IMR-90 (cell line): ENCODE measurements at regions not wholly inside any gene's neighbourhood (a gene's known extent, or its start where the extent isn't known, plus 50 kb on each side); places are given as distances from the start of the nearest gene placed in this dataset.

Experiments
- ATAC-seq: fragments of 200-7000 bp; cut with Tn5 transposase; 2 replicates; pipeline ENCODE4 v1.9.1; 2020; ENCODE audit warnings: low read depth, mild to moderate bottlenecking, moderate library complexity
- BruUV-seq: library from RNA; stranded (reverse); fragments of 400-500 nt; replicated peaks from 2 replicates; lab custom pipeline; 2021; lab: Mats Ljungman, UMichigan
- CTCF ChIA-PET: fragments of 300-600 bp; formaldehyde crosslinking; extraction: SDS; loops from one replicate; lab custom pipeline; 2021; ENCODE audit warnings: antibody characterized with exemption; lab: Yijun Ruan, JAX
- POLR2A ChIA-PET: fragments of 300-600 bp; sonication (Branson Sonifier 250); formaldehyde crosslinking; loops from one replicate; lab custom pipeline; 2022; ENCODE audit warnings: antibody characterized with exemption; ENCODE audit not compliant: unreplicated experiment; lab: Charles Lee
- DNase-seq: peaks from one replicate; pipeline ENCODE4 v3.0.0; 2013
- H2AFZ ChIP-seq: replicated peaks from 2 replicates; pipeline ENCODE3; 2013; ENCODE audit warnings: low read length, mild to moderate bottlenecking; ENCODE audit not compliant: poor library complexity
- H2AK5ac ChIP-seq: 2 replicates; pipeline ENCODE4 v1.6.1; 2013; ENCODE audit warnings: low read depth, low read length, inconsistent platforms
- H2AK9ac ChIP-seq: replicated peaks from 2 replicates; pipeline ENCODE3; 2013; ENCODE audit warnings: mild to moderate bottlenecking, low read depth, low read length, moderate library complexity; ENCODE audit not compliant: poor library complexity
- H2BK120ac ChIP-seq: 2 replicates; pipeline ENCODE4 v1.6.1; 2013; ENCODE audit warnings: low read depth, low read length, inconsistent platforms
- H2BK15ac ChIP-seq: 3 replicates; pipeline ENCODE4 v1.6.1; 2013; ENCODE audit warnings: low read depth, low read length, inconsistent platforms
- H2BK20ac ChIP-seq: 2 replicates; pipeline ENCODE4 v1.6.1; 2013; ENCODE audit warnings: low read depth, mild to moderate bottlenecking, inconsistent platforms, low read length, moderate library complexity
- H2BK5ac ChIP-seq: 2 replicates; pipeline ENCODE4 v1.6.1; 2013; ENCODE audit warnings: mild to moderate bottlenecking, low read depth, low read length, inconsistent platforms; ENCODE audit not compliant: poor library complexity, severe bottlenecking
- H3K14ac ChIP-seq: replicated peaks from 2 replicates; pipeline ENCODE4 v1.6.1; 2013; ENCODE audit warnings: low read depth, low read length, inconsistent platforms
- H3K18ac ChIP-seq: 2 replicates; pipeline ENCODE4 v1.6.1; 2013; ENCODE audit warnings: low read depth, low read length, control low read depth
- H3K23ac ChIP-seq: 2 replicates; pipeline ENCODE4 v1.6.1; 2013; ENCODE audit warnings: low read depth, low read length, inconsistent platforms
- H3K27ac ChIP-seq: 2 replicates; pipeline ENCODE4 v1.5.1; 2013; ENCODE audit warnings: mild to moderate bottlenecking, control low read depth, low read length; ENCODE audit not compliant: insufficient read depth
- H3K27me3 ChIP-seq: 2 replicates; pipeline ENCODE4 v1.6.1; 2013; ENCODE audit warnings: low read length; ENCODE audit not compliant: control insufficient read depth, insufficient read depth
- H3K36me3 ChIP-seq: 2 replicates; pipeline ENCODE4 v1.6.1; 2013; ENCODE audit warnings: low read length, mixed read lengths; ENCODE audit not compliant: control insufficient read depth, insufficient read depth
- H3K4ac ChIP-seq: 2 replicates; pipeline ENCODE4 v1.6.1; 2013; ENCODE audit warnings: low read depth, low read length, inconsistent platforms
- H3K4me1 ChIP-seq: 2 replicates; pipeline ENCODE4 v1.6.1; 2013; ENCODE audit warnings: low read length, mixed read lengths; ENCODE audit not compliant: control insufficient read depth, insufficient read depth
- H3K4me2 ChIP-seq: 2 replicates; pipeline ENCODE4 v1.6.1; 2013; ENCODE audit warnings: low read depth, mild to moderate bottlenecking, control low read depth, low read length, moderate library complexity
- H3K4me3 ChIP-seq: 2 replicates; pipeline ENCODE4 v1.5.1; 2013; ENCODE audit warnings: low read depth, mild to moderate bottlenecking, control low read depth, low read length, moderate library complexity; ENCODE audit not compliant: insufficient read depth
- H3K56ac ChIP-seq: 2 replicates; pipeline ENCODE4 v1.6.1; 2013; ENCODE audit warnings: low read length, inconsistent platforms; ENCODE audit not compliant: insufficient read depth; ENCODE audit errors: extremely low read depth
- H3K79me1 ChIP-seq, 2 experiments: 2 replicates each; pipeline ENCODE4 v1.6.1; 2013; ENCODE audit warnings: low read length in 2 of 2, inconsistent platforms in 1 of 2, low read depth in 1 of 2
- H3K9ac ChIP-seq: 2 replicates; pipeline ENCODE4 v1.6.1; 2013; ENCODE audit warnings: low read depth, low read length, control low read depth
- H3K9me1 ChIP-seq: 2 replicates; pipeline ENCODE4 v1.6.1; 2013; ENCODE audit warnings: low read length, inconsistent platforms; ENCODE audit not compliant: insufficient read depth
- H3K9me3 ChIP-seq: 2 replicates; pipeline ENCODE4 v1.6.1; 2013; ENCODE audit warnings: low read length; ENCODE audit not compliant: control insufficient read depth, insufficient read depth
- H4K20me1 ChIP-seq: 2 replicates; pipeline ENCODE4 v1.6.1; 2013; ENCODE audit warnings: low read length, inconsistent platforms; ENCODE audit not compliant: insufficient read depth
- H4K5ac ChIP-seq: 2 replicates; pipeline ENCODE4 v1.6.1; 2013; ENCODE audit warnings: mild to moderate bottlenecking, low read depth, low read length, control low read depth
- H4K8ac ChIP-seq, 2 experiments: 2 replicates each; pipeline ENCODE4 v1.6.1; 2013; ENCODE audit warnings: low read depth in 2 of 2, low read length in 2 of 2, control low read depth in 1 of 2, inconsistent platforms in 1 of 2
- H4K91ac ChIP-seq: 2 replicates; pipeline ENCODE4 v1.6.1; 2013; ENCODE audit warnings: low read depth, low read length, inconsistent platforms; ENCODE audit not compliant: insufficient read depth
- BHLHE40 ChIP-seq: fragments of 150-350 bp; IDR thresholded peaks from 2 replicates; pipeline ENCODE4 v1.6.1; 2016; ENCODE audit warnings: mild to moderate bottlenecking, low read depth, low read length
- CEBPB ChIP-seq: IDR thresholded peaks from 2 replicates; pipeline ENCODE4 v1.6.1; 2012; ENCODE audit warnings: low read depth, low read length, improper control_type of control experiment
- CHD1 ChIP-seq: IDR thresholded peaks from 2 replicates; pipeline ENCODE4 v1.6.1; 2012; ENCODE audit warnings: low read depth, low read length, improper control_type of control experiment
- FOS ChIP-seq: fragments of 150-350 bp; IDR thresholded peaks from 2 replicates; pipeline ENCODE4 v1.6.1; 2016; ENCODE audit warnings: low read depth, low read length
- MAFK ChIP-seq: IDR thresholded peaks from 2 replicates; pipeline ENCODE4 v1.6.1; 2012; ENCODE audit warnings: low read depth, low read length, improper control_type of control experiment
- MAZ ChIP-seq: IDR thresholded peaks from 2 replicates; pipeline ENCODE4 v1.6.1; 2012; ENCODE audit warnings: low read depth, mild to moderate bottlenecking, low read length, improper control_type of control experiment, moderate library complexity, borderline replicate concordance
- MXI1 ChIP-seq: IDR thresholded peaks from 2 replicates; pipeline ENCODE4 v1.6.1; 2012; ENCODE audit warnings: low read depth, mild to moderate bottlenecking, low read length, moderate library complexity, borderline replicate concordance
- NFE2L2 ChIP-seq: fragments of 150-350 bp; IDR thresholded peaks from 2 replicates; pipeline ENCODE4 v1.6.1; 2016; ENCODE audit warnings: low read depth, mild to moderate bottlenecking, low read length
- POLR2A ChIP-seq: IDR thresholded peaks from 2 replicates; pipeline ENCODE4 v1.6.1; 2012; ENCODE audit warnings: mild to moderate bottlenecking, low read depth, low read length
- RAD21 ChIP-seq: IDR thresholded peaks from 2 replicates; pipeline ENCODE4 v1.6.1; 2012; ENCODE audit warnings: low read length, improper control_type of control experiment
- RCOR1 ChIP-seq: IDR thresholded peaks from 2 replicates; pipeline ENCODE4 v1.6.1; 2012; ENCODE audit warnings: mild to moderate bottlenecking, low read length, improper control_type of control experiment; ENCODE audit not compliant: insufficient replicate concordance
- RFX5 ChIP-seq: IDR thresholded peaks from 2 replicates; pipeline ENCODE4 v1.8.0; 2012; ENCODE audit warnings: low read depth, mild to moderate bottlenecking, low read length, moderate library complexity
- SMC3 ChIP-seq: fragments of 150-350 bp; IDR thresholded peaks from 2 replicates; pipeline ENCODE4 v1.6.1; 2016; ENCODE audit warnings: low read depth, mild to moderate bottlenecking, antibody characterized with exemption, low read length, moderate library complexity
- dilution Hi-C: fragments of 300-500 bp; cut with HindIII; formaldehyde crosslinking; loops from one replicate; pipeline ENCODE4 v1.14.3; 2018; ENCODE audit warnings: low sequenced_read_pairs; ENCODE audit not compliant: unreplicated experiment
- in situ Hi-C: fragments of 300-500 bp; cut with MboI; formaldehyde crosslinking; loops from 3 replicates; pipeline ENCODE4 v1.14.3; 2019; ENCODE audit warnings: low sequenced_read_pairs, inconsistent platforms, mixed read lengths
- intact Hi-C: fragments of 100-400 bp; cut with micrococcal nuclease; formaldehyde crosslinking; loops from 2 replicates; pipeline ENCODE4 v1.10.0; 2022
- TF ChIP-seq, protein P1 (sequence below): conservative IDR thresholded peaks from 2 replicates; pipeline ENCODE4 v1.5.1; 2012; ENCODE audit warnings: mild to moderate bottlenecking, low read depth, low read length, improper control_type of control experiment
- TF ChIP-seq, protein P2 (sequence below): fragments of 150-350 bp; IDR thresholded peaks from 2 replicates; pipeline ENCODE4 v1.6.1; 2016; ENCODE audit warnings: low read depth, mild to moderate bottlenecking, low read length, moderate library complexity, borderline replicate concordance
- TF ChIP-seq, protein P3 (sequence below): fragments of 150-350 bp; IDR thresholded peaks from 2 replicates; pipeline ENCODE4 v1.6.1; 2017; ENCODE audit warnings: mild to moderate bottlenecking, antibody characterized with exemption, low read length, low read depth

DNA sequence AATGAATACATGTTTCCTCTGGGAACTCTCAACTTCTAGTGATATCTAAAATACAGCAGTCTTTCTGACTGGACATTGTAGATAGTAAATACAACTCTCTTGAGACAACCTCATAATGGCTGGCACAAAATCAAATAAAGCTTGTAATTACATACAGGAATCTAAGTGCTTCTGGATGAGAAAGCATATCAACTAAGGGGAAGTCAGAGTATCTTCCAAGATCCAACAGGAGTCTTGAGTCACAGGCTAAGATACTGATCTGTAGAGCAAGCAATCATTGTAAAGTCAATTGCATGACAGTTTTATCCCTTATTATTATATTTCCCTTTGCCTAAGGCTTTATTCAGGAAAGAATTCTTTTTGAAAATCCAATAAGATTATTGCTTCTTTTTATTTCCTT is 249.9 kb downstream of the LRRIQ3 start:
- intact Hi-C loops, result no loop called here
- Histone ChIP-seq H2BK20ac (no peak overlapping the region), H3K4me2 (no peak overlapping the region), H3K9me1 (no peaks in the 10 kb centered on the region), H2BK15ac (no peak overlapping the region), H3K9me3 (peaks cover 3% of the 10 kb centered on the region), H2AK5ac (no peak overlapping the region), H3K14ac (no peak overlapping the region), H3K9ac (no peak overlapping the region), H2BK5ac (no peak overlapping the region), H3K36me3 (no peaks in the 10 kb centered on the region), H4K5ac (no peak overlapping the region), H3K4me3 (no peak overlapping the region), H3K23ac (no peak overlapping the region), H2AK9ac (no peak overlapping the region), H4K8ac (no peak overlapping the region), H3K79me1 (no peaks in the 10 kb centered on the region), H3K56ac (no peak overlapping the region), H3K27me3 (no peaks in the 10 kb centered on the region), H4K20me1 (no peaks in the 10 kb centered on the region), H2BK120ac (no peak overlapping the region), H3K27ac (no peak overlapping the region), H4K91ac (no peak overlapping the region), H3K18ac (no peak overlapping the region), H3K4ac (no peak overlapping the region), H2AFZ (no peak overlapping the region), H3K4me1 (no peaks in the 10 kb centered on the region)
- TF ChIP-seq, protein P1, sequence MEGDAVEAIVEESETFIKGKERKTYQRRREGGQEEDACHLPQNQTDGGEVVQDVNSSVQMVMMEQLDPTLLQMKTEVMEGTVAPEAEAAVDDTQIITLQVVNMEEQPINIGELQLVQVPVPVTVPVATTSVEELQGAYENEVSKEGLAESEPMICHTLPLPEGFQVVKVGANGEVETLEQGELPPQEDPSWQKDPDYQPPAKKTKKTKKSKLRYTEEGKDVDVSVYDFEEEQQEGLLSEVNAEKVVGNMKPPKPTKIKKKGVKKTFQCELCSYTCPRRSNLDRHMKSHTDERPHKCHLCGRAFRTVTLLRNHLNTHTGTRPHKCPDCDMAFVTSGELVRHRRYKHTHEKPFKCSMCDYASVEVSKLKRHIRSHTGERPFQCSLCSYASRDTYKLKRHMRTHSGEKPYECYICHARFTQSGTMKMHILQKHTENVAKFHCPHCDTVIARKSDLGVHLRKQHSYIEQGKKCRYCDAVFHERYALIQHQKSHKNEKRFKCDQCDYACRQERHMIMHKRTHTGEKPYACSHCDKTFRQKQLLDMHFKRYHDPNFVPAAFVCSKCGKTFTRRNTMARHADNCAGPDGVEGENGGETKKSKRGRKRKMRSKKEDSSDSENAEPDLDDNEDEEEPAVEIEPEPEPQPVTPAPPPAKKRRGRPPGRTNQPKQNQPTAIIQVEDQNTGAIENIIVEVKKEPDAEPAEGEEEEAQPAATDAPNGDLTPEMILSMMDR, result no peak
- no peak for TF ChIP-seq MAFK
- no peak for TF ChIP-seq POLR2A
- no peak for TF ChIP-seq SMC3
- TF ChIP-seq, protein P2, sequence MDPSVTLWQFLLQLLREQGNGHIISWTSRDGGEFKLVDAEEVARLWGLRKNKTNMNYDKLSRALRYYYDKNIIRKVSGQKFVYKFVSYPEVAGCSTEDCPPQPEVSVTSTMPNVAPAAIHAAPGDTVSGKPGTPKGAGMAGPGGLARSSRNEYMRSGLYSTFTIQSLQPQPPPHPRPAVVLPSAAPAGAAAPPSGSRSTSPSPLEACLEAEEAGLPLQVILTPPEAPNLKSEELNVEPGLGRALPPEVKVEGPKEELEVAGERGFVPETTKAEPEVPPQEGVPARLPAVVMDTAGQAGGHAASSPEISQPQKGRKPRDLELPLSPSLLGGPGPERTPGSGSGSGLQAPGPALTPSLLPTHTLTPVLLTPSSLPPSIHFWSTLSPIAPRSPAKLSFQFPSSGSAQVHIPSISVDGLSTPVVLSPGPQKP, result no peak
- no peak for TF ChIP-seq MAZ
- no peak for TF ChIP-seq BHLHE40
- no peak for TF ChIP-seq RCOR1
- TF ChIP-seq MXI1, result no peak
- no peak for TF ChIP-seq CHD1
- TF ChIP-seq FOS, result no peak
- no peak for TF ChIP-seq RFX5
- no peak for TF ChIP-seq RAD21
- TF ChIP-seq CEBPB, result no peak
- TF ChIP-seq NFE2L2, result no peak
- TF ChIP-seq, protein P3, sequence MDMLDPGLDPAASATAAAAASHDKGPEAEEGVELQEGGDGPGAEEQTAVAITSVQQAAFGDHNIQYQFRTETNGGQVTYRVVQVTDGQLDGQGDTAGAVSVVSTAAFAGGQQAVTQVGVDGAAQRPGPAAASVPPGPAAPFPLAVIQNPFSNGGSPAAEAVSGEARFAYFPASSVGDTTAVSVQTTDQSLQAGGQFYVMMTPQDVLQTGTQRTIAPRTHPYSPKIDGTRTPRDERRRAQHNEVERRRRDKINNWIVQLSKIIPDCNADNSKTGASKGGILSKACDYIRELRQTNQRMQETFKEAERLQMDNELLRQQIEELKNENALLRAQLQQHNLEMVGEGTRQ, result no peak
- in situ Hi-C loops, result no loop called here
- no peak for DNase-seq
- ChIA-PET CTCF (no interaction called here), POLR2A (no interaction called here)
- BruUV-seq, result no TSS peak
- ATAC-seq, result no peak
- dilution Hi-C loops, result no loop called here
